ENCODE measurements at regions not wholly inside any gene's neighbourhood (a gene's known extent, or its start where the extent isn't known, plus 50 kb on each side); places are given as distances from the start of the nearest gene placed in this dataset.

DNA sequence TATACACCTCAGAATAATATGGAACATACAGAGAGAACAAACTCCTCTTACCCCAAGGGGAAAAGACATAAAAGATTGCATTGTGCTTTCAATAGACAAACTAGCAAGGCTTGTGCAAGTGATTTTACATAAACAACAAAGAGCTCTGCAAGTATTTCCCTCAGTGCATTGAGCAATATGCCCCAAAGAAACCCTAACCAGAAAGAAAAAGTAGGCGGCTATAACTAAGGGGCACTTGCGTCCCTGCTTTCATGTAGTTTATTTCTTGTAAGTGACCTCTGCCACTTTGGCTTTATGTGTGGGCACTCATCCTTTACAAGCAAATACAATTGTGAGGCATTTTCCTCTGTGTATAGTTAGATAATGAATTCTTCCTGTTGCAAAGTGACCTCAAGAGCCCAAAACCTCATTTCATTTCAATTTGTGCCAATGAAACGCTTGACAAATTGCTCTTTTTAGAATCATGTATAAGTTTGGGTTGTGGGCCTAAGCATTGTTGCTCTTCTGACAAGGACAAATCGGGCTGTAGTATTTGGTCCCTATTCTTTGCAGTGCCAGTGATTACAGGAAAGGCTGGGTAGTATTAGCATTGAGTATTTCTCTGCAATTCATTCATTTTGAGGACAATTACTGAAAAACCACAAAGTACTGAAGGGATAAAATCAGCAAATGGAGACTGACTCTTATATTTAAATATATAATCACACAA is 282.2 kb downstream of the DTWD2 start:
- H3K79me2 ChIP-seq (ENCODE audit: insufficient read depth, low read depth, low read length) = no peaks in the 10 kb centered on the region
- no peaks in the 10 kb centered on the region for H3K36me3 ChIP-seq (ENCODE audit: insufficient read depth, low read length)
- H3K4me3 ChIP-seq (ENCODE audit: low read depth, low read length, poor library complexity, severe bottlenecking) = no peak overlapping the region
- no TSS peak for BruUV-seq (replicated peaks)
- ChIA-PET CTCF (ENCODE audit: unreplicated experiment) (no interaction called here), POLR2A (no interaction called here)
- no peak overlapping the region for H3K4me2 ChIP-seq (ENCODE audit: low read length)
- no peaks in the 10 kb centered on the region for H3K9me2 ChIP-seq (ENCODE audit: insufficient read depth, low read length)
- H3K4me1 ChIP-seq (ENCODE audit: insufficient read depth, low read length, poor library complexity, severe bottlenecking) = no peaks in the 10 kb centered on the region
- intact Hi-C loops (cut with micrococcal nuclease; ENCODE audit: unreplicated experiment) = no loop called here
- no peaks in the 10 kb centered on the region for H3K9me3 ChIP-seq (ENCODE audit: low read length)
- H4K20me1 ChIP-seq (ENCODE audit: insufficient read depth, low read length) = no peaks in the 10 kb centered on the region
- TF ChIP-seq, protein P1, sequence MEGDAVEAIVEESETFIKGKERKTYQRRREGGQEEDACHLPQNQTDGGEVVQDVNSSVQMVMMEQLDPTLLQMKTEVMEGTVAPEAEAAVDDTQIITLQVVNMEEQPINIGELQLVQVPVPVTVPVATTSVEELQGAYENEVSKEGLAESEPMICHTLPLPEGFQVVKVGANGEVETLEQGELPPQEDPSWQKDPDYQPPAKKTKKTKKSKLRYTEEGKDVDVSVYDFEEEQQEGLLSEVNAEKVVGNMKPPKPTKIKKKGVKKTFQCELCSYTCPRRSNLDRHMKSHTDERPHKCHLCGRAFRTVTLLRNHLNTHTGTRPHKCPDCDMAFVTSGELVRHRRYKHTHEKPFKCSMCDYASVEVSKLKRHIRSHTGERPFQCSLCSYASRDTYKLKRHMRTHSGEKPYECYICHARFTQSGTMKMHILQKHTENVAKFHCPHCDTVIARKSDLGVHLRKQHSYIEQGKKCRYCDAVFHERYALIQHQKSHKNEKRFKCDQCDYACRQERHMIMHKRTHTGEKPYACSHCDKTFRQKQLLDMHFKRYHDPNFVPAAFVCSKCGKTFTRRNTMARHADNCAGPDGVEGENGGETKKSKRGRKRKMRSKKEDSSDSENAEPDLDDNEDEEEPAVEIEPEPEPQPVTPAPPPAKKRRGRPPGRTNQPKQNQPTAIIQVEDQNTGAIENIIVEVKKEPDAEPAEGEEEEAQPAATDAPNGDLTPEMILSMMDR (conservative IDR thresholded peaks at IDR 0.05; ENCODE audit: low read length) = no peak
- TF ChIP-seq EZH2phosphoT487 (IDR thresholded peaks at IDR 0.05; ENCODE audit: borderline replicate concordance, low read depth, low read length) = no peak
- no peak overlapping the region for H3K27ac ChIP-seq (ENCODE audit: low read depth, low read length, poor library complexity, severe bottlenecking)
- no peak overlapping the region for H2AFZ ChIP-seq (ENCODE audit: low read length)
- no peak for DNase-seq (ENCODE audit: low spot score)

DNA sequence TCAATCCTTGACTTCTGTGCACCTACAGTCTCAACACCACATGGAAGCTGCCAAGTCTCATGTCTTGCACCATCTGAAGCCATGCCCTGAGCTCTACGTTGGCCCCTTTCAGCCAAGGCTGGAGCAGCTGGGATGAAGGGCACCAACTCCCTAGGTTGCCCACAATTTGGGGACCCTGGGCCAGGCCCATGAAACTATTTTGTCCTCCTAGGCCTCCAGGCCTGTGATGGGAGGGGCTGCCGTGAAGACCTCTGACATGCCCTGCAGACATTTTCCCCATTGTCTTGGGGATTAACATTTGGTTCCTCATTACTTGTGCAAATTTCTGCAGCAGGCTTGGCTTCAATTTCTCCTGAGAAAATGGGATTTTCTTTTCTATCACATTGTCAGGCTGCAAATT is 285.1 kb downstream of the DTWD2 start:
- CTCF ChIA-PET (ENCODE audit: unreplicated experiment) = no interaction called here
- no TSS peak for BruUV-seq (replicated peaks)

DNA sequence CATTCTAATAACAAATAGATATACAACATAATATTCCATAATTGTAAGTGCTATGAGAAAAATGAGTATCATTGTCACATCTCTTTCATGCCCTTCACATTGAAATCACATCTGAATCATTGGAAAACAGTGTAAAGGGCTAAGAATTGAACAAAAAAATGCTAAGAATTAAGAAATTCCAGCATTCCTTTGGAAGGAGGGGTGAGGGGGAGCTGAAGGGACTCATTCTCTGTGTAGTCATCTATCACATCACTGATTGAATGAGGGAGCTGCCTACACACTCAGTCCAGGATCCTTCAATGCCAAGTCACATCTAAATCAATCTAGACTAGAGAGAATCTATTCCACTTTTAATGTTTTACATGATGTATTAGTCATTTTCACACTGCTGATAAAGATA is 286.6 kb downstream of the DTWD2 start:
- Histone ChIP-seq H4K20me1 (ENCODE audit: insufficient read depth, low read length) (no peaks in the 10 kb centered on the region), H3K9me3 (ENCODE audit: low read length) (no peaks in the 10 kb centered on the region), H3K4me3 (ENCODE audit: low read depth, low read length, poor library complexity, severe bottlenecking) (no peak overlapping the region), H3K4me1 (ENCODE audit: insufficient read depth, low read length, poor library complexity, severe bottlenecking) (no peaks in the 10 kb centered on the region), H2AFZ (ENCODE audit: low read length) (no peak overlapping the region), H3K4me2 (ENCODE audit: low read length) (no peak overlapping the region), H3K79me2 (ENCODE audit: insufficient read depth, low read depth, low read length) (no peaks in the 10 kb centered on the region), H3K27ac (ENCODE audit: low read depth, low read length, poor library complexity, severe bottlenecking) (no peak overlapping the region), H3K9me2 (ENCODE audit: insufficient read depth, low read length) (no peaks in the 10 kb centered on the region), H3K36me3 (ENCODE audit: insufficient read depth, low read length) (no peaks in the 10 kb centered on the region)
- DNase-seq (ENCODE audit: low spot score) = no peak
- no TSS peak for BruUV-seq (replicated peaks)
- CTCF ChIA-PET (ENCODE audit: unreplicated experiment) = no interaction called here
- intact Hi-C loops (cut with micrococcal nuclease; ENCODE audit: unreplicated experiment) = no loop called here
- TF ChIP-seq, protein P1 (conservative IDR thresholded peaks at IDR 0.05; ENCODE audit: low read length) = no peak
- no peak for TF ChIP-seq EZH2phosphoT487 (IDR thresholded peaks at IDR 0.05; ENCODE audit: borderline replicate concordance, low read depth, low read length)
- POLR2A ChIA-PET = no interaction called here

More for the DNA sequence above, 285.1 kb downstream of the DTWD2 start:
- no peak for TF ChIP-seq EZH2phosphoT487 (IDR thresholded peaks at IDR 0.05; ENCODE audit: borderline replicate concordance, low read depth, low read length)
- TF ChIP-seq, protein P1 (conservative IDR thresholded peaks at IDR 0.05; ENCODE audit: low read length) = no peak
- H3K9me3 ChIP-seq (ENCODE audit: low read length) = no peaks in the 10 kb centered on the region
- no peaks in the 10 kb centered on the region for H3K4me1 ChIP-seq (ENCODE audit: insufficient read depth, low read length, poor library complexity, severe bottlenecking)
- H3K4me2 ChIP-seq (ENCODE audit: low read length) = no peak overlapping the region
- H2AFZ ChIP-seq (ENCODE audit: low read length) = no peak overlapping the region
- POLR2A ChIA-PET = no interaction called here
- intact Hi-C loops (cut with micrococcal nuclease; ENCODE audit: unreplicated experiment) = no loop called here
- no peaks in the 10 kb centered on the region for H3K79me2 ChIP-seq (ENCODE audit: insufficient read depth, low read depth, low read length)
- no peaks in the 10 kb centered on the region for H3K36me3 ChIP-seq (ENCODE audit: insufficient read depth, low read length)
- H4K20me1 ChIP-seq (ENCODE audit: insufficient read depth, low read length) = no peaks in the 10 kb centered on the region
- no peak for DNase-seq (ENCODE audit: low spot score)
- H3K4me3 ChIP-seq (ENCODE audit: low read depth, low read length, poor library complexity, severe bottlenecking) = no peak overlapping the region
- no peak overlapping the region for H3K27ac ChIP-seq (ENCODE audit: low read depth, low read length, poor library complexity, severe bottlenecking)
- H3K9me2 ChIP-seq (ENCODE audit: insufficient read depth, low read length) = no peaks in the 10 kb centered on the region
